ENCODE measurements at regions not wholly inside any gene's neighbourhood (a gene's known extent, or its start where the extent isn't known, plus 50 kb on each side); places are given as distances from the start of the nearest gene placed in this dataset.

- DNase-seq, result no peak
- TF ChIP-seq, protein P1, sequence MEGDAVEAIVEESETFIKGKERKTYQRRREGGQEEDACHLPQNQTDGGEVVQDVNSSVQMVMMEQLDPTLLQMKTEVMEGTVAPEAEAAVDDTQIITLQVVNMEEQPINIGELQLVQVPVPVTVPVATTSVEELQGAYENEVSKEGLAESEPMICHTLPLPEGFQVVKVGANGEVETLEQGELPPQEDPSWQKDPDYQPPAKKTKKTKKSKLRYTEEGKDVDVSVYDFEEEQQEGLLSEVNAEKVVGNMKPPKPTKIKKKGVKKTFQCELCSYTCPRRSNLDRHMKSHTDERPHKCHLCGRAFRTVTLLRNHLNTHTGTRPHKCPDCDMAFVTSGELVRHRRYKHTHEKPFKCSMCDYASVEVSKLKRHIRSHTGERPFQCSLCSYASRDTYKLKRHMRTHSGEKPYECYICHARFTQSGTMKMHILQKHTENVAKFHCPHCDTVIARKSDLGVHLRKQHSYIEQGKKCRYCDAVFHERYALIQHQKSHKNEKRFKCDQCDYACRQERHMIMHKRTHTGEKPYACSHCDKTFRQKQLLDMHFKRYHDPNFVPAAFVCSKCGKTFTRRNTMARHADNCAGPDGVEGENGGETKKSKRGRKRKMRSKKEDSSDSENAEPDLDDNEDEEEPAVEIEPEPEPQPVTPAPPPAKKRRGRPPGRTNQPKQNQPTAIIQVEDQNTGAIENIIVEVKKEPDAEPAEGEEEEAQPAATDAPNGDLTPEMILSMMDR (IDR thresholded peaks at IDR 0.05; ENCODE audit: low read depth, low read length), result no peak
- Histone ChIP-seq H3K27me3 (no peaks in the 10 kb centered on the region), H3K4me3 (ENCODE audit: low read depth, low read length) (no peak overlapping the region), H3K9me3 (no peaks in the 10 kb centered on the region; the same call in 1 of the 2 replicates), H3K36me3 (no peaks in the 10 kb centered on the region), H3K4me1 (0 out of 2 replicates have a peak, but pooled peaks cover 5% of the 10 kb centered on the region)
Measured at GRCh38 chr12:91601054-91601453, 418.4 kb upstream of the DCN start.

DNA sequence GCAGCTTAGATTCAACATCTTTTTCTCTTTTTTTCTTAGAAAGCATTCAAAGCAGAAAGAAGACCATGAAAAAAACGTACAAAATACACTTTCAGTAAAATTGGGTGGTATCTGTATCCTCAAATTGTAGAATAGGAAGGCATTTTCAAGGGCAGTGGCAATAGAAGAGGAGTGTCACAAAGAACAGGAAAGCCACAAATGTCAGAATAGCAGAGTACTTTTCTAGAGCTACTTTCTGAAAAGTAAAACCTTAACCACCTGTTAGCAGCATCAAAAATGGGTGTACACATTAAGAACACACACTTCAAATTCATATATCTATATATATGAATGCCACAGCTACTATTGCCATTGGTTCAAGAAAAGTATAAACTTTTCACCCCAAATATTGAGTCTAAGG lies 412.1 kb upstream of the DCN start:
- H3K36me3 ChIP-seq, result no peaks in the 10 kb centered on the region
- TF ChIP-seq, protein P1 (IDR thresholded peaks at IDR 0.05; ENCODE audit: low read depth, low read length), result no peak
- no peaks in the 10 kb centered on the region for H3K27me3 ChIP-seq
- H3K4me3 ChIP-seq (ENCODE audit: low read depth, low read length), result no peak overlapping the region
- no peaks in the 10 kb centered on the region; the same call in 1 of the 2 replicates for H3K9me3 ChIP-seq
- DNase-seq, result no peak
- H3K4me1 ChIP-seq, result no peaks in the 10 kb centered on the region; the same call in 1 of the 2 replicates

DNA sequence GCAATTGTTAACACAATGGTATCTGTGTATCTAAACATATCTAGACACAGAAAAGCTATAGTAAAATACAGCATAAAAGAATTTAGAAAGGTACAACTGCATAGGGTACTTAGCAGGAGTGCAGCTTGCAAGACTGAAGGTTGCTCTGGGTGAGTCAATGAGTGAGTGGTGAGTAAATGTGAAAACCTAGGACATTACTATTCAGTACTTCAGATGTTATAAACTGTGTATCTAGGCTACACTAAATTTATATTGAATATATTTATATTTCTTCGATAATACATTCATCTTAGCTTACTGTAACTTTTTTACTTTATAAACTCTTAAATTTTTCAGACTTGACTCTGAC lies 409.0 kb upstream of the DCN start:
- TF ChIP-seq, protein P1 (IDR thresholded peaks at IDR 0.05; ENCODE audit: low read depth, low read length), result no peak
- Histone ChIP-seq H3K36me3 (no peaks in the 10 kb centered on the region), H3K9me3 (no peaks in the 10 kb centered on the region), H3K4me3 (ENCODE audit: low read depth, low read length) (no peak overlapping the region), H3K27me3 (no peaks in the 10 kb centered on the region), H3K4me1 (no peaks in the 10 kb centered on the region; the same call in 1 of the 2 replicates)
- DNase-seq, result no peak

- TF ChIP-seq, protein P1 (IDR thresholded peaks at IDR 0.05; ENCODE audit: low read depth, low read length), result no peak
- Histone ChIP-seq H3K27me3 (no peaks in the 10 kb centered on the region), H3K4me3 (ENCODE audit: low read depth, low read length) (no peak overlapping the region), H3K9me3 (no peaks in the 10 kb centered on the region), H3K36me3 (no peaks in the 10 kb centered on the region), H3K4me1 (no peaks in the 10 kb centered on the region; the same call in 1 of the 2 replicates)
- DNase-seq, result no peak
Measured at GRCh38 chr12:91590966-91591638, 408.5 kb upstream of the DCN start.

- TF ChIP-seq, protein P1 (IDR thresholded peaks at IDR 0.05; ENCODE audit: low read depth, low read length), result no peak
- Histone ChIP-seq H3K4me3 (ENCODE audit: low read depth, low read length) (no peak overlapping the region), H3K9me3 (no peaks in the 10 kb centered on the region), H3K4me1 (no peaks in the 10 kb centered on the region; the same call in 1 of the 2 replicates), H3K36me3 (no peaks in the 10 kb centered on the region), H3K27me3 (no peaks in the 10 kb centered on the region)
- DNase-seq, result no peak
Measured at GRCh38 chr12:91588874-91589454, 406.3 kb upstream of the DCN start.

GRCh38 chr12:91586015-91586414 lies 403.4 kb upstream of the DCN start:
- DNase-seq, result no peak
- H3K4me3 ChIP-seq (ENCODE audit: low read depth, low read length), result no peak overlapping the region
- H3K4me1 ChIP-seq, result no peaks in the 10 kb centered on the region
- TF ChIP-seq, protein P1 (IDR thresholded peaks at IDR 0.05; ENCODE audit: low read depth, low read length), result no peak
- no peaks in the 10 kb centered on the region for H3K36me3 ChIP-seq
- no peaks in the 10 kb centered on the region for H3K9me3 ChIP-seq
- no peaks in the 10 kb centered on the region for H3K27me3 ChIP-seq

Data from BE2C (cell line).